CD4-positive, alpha-beta T cell treated with Interleukin-2 at 100 ng/mL for 4 hours (primary cell): ENCODE measurements at regions not wholly inside any gene's neighbourhood (a gene's known extent, or its start where the extent isn't known, plus 50 kb on each side); places are given as distances from the start of the nearest gene placed in this dataset.
A peak's percentile ranks its signal among the peaks of the same experiment; 100 is the strongest.
"Not testable (repeated sequence)": the region's sequence is repeated elsewhere in the genome, so short reads cannot be mapped to it uniquely, and the experiment has no call there.

Source experiments
- DNase-seq: peaks from one replicate; pipeline ENCODE4 v3.0.0-alpha.2; 2020; ENCODE audit warnings: low spot score

DNA sequence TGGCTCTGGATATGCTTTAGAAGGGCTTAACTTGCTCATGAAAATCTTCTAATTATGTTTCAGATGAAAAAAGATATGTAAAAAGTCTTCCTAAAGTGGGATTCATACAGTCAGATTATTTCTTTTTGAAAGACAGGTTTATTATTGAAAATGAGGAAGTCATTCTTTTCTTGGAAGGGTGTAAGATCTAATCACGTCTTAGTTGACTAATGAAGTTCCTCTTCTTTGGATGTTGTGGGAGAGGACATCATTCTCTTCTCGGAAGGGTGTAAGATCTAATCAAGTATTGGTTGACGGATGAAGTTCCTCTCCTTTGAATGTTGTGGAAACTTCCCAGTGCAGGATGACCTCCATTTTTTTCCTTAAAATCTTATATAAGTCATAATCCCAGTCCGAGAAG lies 74.9 kb downstream of the ALG10 start:
- DNase-seq = no peak

DNA sequence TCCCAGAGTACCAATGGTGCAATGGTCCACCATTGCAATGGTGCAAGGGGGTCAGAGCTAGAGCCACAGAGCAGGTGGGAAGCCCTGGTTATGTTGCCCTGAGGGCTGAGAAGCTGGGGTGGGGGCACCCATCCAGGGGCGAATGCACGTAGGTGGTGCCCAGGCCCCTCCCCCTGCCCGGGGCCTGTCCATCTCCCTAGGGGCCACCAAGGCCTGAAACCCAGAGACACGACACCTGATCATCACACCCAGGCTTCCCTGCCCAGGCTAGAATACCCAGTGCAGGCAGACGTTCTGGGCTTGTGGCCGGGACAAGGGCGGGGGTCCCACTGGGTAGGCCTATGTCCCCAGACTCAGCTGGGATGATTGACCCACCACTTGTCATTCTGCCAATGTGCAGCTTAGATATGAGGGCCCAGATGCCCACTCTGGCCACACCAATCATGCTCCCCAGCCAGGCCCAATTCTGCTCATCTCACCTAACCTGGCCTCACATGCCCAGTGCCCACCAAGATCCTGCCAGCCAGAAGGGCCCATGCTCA lies 83.2 kb downstream of the ALG10 start:
- no peak for DNase-seq

- no peak for DNase-seq
Measured at GRCh38 chr12:34106172-34106571, 83.9 kb downstream of the ALG10 start.

- DNase-seq = no peak
Measured at GRCh38 chr12:34107016-34107415, 84.7 kb downstream of the ALG10 start.

GRCh38 chr12:34107781-34108404 lies 85.6 kb downstream of the ALG10 start:
- DNase-seq = no peak

- DNase-seq = no peak
Measured at GRCh38 chr12:34108405-34108803, 86.1 kb downstream of the ALG10 start.

DNA sequence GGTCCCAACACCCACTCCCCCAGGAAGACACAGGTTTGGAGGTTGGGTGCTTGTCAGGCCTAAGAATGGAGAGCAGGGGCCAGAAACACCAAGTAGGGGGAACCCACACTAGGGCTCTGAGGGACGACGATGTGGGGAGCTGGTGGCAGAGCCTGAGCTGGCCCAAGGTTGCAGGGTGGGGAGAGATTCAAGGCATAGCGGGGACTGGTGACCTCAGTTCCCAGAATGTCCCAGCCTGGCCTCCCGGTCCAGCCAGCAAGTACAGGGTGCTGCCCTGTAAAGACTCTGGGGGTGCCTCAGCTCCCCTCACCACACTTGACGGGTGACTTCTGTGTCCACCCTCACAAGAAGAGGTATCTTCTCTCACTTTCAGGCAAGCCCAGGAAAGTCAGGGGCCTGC lies 86.7 kb downstream of the ALG10 start:
- no peak for DNase-seq

DNA sequence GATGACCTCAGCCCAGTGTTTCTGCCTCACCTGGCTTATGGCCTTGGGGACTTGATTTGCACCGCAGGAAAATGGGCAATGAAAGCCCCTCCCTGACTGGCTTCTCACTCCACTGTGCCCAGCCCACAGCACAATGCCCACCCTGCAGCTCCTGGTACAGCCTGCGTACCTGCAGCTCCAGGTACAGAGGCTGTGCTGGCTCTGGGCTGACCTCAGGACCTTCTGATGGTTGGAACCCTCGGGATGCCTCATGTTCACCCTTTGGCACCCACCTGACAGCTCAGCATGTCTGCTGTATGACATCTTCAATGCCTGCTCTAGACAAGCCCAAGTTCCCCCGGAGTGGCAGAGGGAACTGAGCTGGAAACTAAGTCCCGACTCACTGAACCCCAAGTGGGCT lies 87.1 kb downstream of the ALG10 start:
- no peak for DNase-seq

GRCh38 chr12:34109909-34110531 lies 87.7 kb downstream of the ALG10 start:
- DNase-seq = not testable (repeated sequence)

- DNase-seq = no peak
Measured at GRCh38 chr12:34119366-34119765, 97.1 kb downstream of the ALG10 start.

DNA sequence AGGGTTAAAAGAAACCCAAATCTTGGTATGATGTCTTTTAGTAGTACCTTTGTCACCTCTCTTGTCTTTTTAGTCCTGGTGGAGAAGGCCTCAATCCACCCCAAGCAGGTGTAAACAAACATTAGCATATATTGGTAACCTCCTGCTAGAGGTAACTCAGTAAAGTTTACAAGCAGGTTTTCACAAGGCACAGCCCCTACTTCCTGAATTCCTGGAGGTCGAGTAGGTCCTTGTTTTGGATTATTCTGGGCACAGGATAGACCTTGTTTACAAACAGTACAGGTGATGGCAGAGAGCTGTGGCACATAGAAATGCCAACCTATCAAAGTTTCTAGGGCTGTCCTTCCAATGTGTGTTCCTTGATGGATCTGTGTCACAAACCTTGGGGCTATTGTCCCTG lies 99.1 kb downstream of the ALG10 start:
- DNase-seq = no peak

GRCh38 chr12:34123092-34123491 lies 100.8 kb downstream of the ALG10 start:
- DNase-seq = peak; percentile 68

DNA sequence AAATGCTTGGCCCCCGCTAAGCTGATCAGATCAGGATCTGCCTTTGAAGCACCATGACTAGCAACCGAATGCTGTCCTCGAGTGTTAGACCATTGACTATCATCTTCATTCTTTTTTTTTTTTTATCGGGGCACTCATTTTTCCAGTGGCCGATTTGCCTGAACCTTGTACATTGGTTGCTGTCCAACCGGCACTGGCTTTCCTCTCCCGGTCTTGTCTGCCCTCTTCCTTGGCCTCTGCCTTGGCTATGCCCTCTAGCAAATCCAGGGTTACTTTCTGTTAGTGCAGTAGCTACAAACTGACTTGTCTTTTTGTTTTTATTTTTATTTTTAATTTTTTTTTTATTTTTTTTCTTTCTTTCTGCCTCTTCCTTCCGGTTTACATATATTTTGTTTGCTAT lies 102.3 kb downstream of the ALG10 start:
- no peak for DNase-seq

GRCh38 chr12:34126239-34126641 lies 103.9 kb downstream of the ALG10 start:
- DNase-seq = peak; percentile 25

GRCh38 chr12:34126805-34127204 lies 104.5 kb downstream of the ALG10 start:
- no peak for DNase-seq

DNA sequence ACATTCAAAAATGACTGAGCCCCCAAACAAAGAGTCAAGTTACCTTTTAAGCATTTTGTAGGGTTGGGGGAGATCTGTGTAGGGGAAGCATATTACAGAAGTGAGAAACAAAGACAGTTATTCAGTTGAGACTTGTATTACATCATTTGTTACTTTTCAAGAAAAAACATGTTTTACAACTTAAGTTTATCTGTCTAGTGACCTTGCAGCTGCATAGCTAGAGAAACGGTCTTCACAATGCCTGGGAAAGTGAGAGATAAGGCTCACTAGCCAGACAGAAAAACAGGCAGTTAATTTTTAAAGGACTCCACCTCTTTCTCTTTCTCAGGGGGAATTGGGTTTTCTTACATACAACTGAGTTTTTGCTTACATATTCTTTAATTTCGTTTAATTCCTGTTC lies 105.1 kb downstream of the ALG10 start:
- not testable (repeated sequence) for DNase-seq

GRCh38 chr12:34142430-34142829 lies 120.1 kb downstream of the ALG10 start:
- DNase-seq = no peak

- no peak for DNase-seq
Measured at GRCh38 chr12:34151019-34151418, 128.7 kb downstream of the ALG10 start.

- DNase-seq = no peak
Measured at GRCh38 chr12:34163443-34163842, 141.1 kb downstream of the ALG10 start.

DNA sequence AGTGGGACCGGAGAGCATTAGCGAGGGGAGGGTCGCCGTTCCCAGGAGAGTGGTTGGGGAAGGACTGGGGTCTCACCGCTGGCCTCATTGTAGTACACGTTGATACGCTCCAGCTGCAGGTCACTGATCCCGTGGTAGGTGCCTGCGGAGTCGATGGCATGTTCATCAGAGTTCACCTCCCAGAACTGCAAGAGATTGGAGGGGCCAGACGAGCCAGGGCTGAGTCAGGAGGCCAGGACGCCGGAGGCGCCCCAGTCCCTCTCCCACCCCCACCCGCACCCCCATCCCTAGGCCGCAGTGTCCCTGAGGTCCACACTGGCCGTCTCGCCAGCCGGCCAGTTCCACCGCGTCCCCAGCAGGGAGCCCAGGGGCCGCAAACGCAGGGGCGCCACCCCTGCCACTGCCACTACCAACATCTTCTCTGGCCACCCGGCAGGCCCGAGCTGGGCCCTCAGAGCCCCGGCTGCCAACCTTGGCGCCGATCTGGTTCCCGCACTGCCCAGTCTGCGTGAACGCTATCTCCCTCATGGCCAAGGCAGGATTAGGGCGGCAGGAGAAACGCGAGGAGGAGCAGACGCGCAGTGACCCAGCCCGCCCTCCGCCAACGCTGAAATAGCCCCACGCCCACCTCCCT lies 144.2 kb downstream of the ALG10 start:
- DNase-seq = no peak

DNA sequence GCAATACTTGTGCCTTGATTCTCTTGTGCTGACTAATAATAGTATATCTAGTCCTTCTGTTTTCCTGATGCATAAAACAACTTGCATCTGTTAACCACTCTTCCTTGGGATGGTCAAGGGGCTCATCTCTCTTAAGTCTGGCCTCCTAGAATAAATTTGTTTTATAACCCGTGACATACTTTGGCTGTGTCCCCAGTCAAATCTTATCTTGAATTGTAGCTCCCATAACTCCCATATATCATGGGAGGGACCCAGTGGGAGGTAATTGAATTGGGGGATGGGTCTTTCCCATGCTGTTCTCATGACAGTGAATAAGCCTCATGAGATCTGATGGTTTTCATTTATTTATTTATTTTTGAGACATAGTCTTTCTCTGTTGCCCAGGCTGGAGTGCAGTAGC lies 146.2 kb downstream of the ALG10 start:
- not testable (repeated sequence) for DNase-seq

GRCh38 chr12:34186492-34186891 lies 164.2 kb downstream of the ALG10 start:
- no peak for DNase-seq

DNA sequence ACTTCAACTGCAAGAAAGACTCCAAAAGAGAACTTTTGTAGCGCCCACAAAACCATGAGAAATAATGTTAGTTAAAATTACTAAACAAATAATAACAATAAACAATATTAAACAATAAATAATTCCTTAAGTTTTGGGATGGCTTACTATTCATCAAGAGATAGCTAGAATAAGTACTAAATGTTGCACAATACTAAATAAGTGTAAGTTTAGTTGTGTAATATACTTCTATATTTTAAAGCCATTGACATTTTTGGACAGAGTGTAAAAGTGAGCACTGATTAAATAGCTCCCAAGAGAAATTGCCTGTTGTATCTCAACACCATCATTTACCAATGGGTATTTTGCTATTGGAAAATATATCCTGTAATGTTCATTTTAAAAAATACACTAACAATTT lies 166.7 kb downstream of the ALG10 start:
- no peak for DNase-seq
